Psoas muscle (tissue), 7 donors: ENCODE measurements at regions not wholly inside any gene's neighbourhood (a gene's known extent, or its start where the extent isn't known, plus 50 kb on each side); places are given as distances from the start of the nearest gene placed in this dataset.

Experiments used
- ATAC-seq, 4 donors: fragments of 200-7000 bp; cut with Tn5 transposase; one replicate each; pipeline ENCODE4 v1.9.1; 2020; ENCODE audit warnings: moderate library complexity in 3 of 4, mild to moderate bottlenecking in 2 of 4
- DNase-seq, 2 donors: peaks; one replicate each; pipeline ENCODE4 v3.0.0-alpha.2; 2020
- H3K27ac ChIP-seq: fragments of 200-600 bp; one replicate; pipeline ENCODE4 v1.8.0; 2022
- H3K27me3 ChIP-seq, 3 donors: fragments of 200-600 bp in 1 of 3; one replicate each; pipeline versions ENCODE4 v1.6.1 to v1.8.0; 2013 to 2022; ENCODE audit warnings: low read length in 2 of 3, mild to moderate bottlenecking in 2 of 3, moderate library complexity in 1 of 3; ENCODE audit not compliant: insufficient read depth in 3 of 3
- H3K36me3 ChIP-seq, 2 donors: fragments of 200-600 bp in 1 of 2; one replicate each; pipeline versions ENCODE4 v1.6.1 to v1.8.0; 2013 to 2022; ENCODE audit warnings: low read depth in 1 of 2, mild to moderate bottlenecking in 1 of 2, moderate library complexity in 1 of 2; ENCODE audit not compliant: insufficient read depth in 1 of 2
- H3K4me1 ChIP-seq: fragments of 200-600 bp; one replicate; pipeline ENCODE4 v1.8.0; 2022
- H3K4me3 ChIP-seq: fragments of 200-600 bp; one replicate; pipeline ENCODE4 v1.8.0; 2022; ENCODE audit warnings: mild to moderate bottlenecking
- H3K9me3 ChIP-seq: fragments of 200-600 bp; one replicate; pipeline ENCODE4 v1.8.0; 2022
- CTCF ChIP-seq: fragments of 200-600 bp; IDR thresholded peaks from one replicate; pipeline ENCODE4 v1.8.0; 2022; ENCODE audit warnings: antibody characterized with exemption
- WGBS, 3 donors: extraction: QIAGEN DNeasy Blood & Tissue Kit; methylation state at CpG; one replicate each; pipeline versions ENCODE4 v1.1.6 to v1.1.7; 2013; 5-methylcytosine and 5-hydroxymethylcytosine counted together
- intact Hi-C, 2 donors: fragments of 100-400 bp; cut with DNase I; formaldehyde crosslinking; loops; one replicate each; pipeline versions ENCODE4 v1.11.0 to v1.14.2; 2022
- donor health status: healthy with polysubstance abuse.
- donor health status: DM: no; HTN: no; CAD: no; lungs with moderate emphysema.
- donor health status: Bipolar disorder and iron deficiency.
- donor health status: healthy.
- donor health status: DM: yes; HTN: yes; CAD: no.
- donor health status: DM: no; HTN: no; CAD: no.
- donor health status: DM: yes; HTN: yes; CAD: no.

GRCh38 chr6:126182650-126183311 is 157.1 kb upstream of the CENPW start:
- no peaks in the 10 kb centered on the region for H3K36me3 ChIP-seq
- DNase-seq = no peak
- WGBS, 3 donors = 82 to 89% (median 86%) methylated on average over 2 of the region's 2 CpGs
- intact Hi-C loops = loop anchor here in 1 of 2 donors (10.0 kb wide), 1 partner anchor 152 kb away; no protein-coding TSS in a partner anchor
- peaks cover 3% of the 10 kb centered on the region for H3K4me1 ChIP-seq
- no peak for TF ChIP-seq CTCF
- H3K4me3 ChIP-seq = no peak overlapping the region
- H3K27ac ChIP-seq = no peak overlapping the region
- H3K27me3 ChIP-seq = no peaks in the 10 kb centered on the region
- H3K9me3 ChIP-seq = no peaks in the 10 kb centered on the region
- no peak for ATAC-seq

GRCh38 chr6:126185774-126186173 is 154.1 kb upstream of the CENPW start:
- 88 to 95% (median 88%) methylated on average over 1 of the region's 1 CpG for WGBS, 3 donors
- Histone ChIP-seq H3K36me3 (no peaks in the 10 kb centered on the region), H3K27me3 (no peaks in the 10 kb centered on the region), H3K9me3 (no peaks in the 10 kb centered on the region), H3K4me1 (no peaks in the 10 kb centered on the region), H3K4me3 (no peak overlapping the region), H3K27ac (no peak overlapping the region)
- TF ChIP-seq CTCF = no peak
- DNase-seq (no peak), ATAC-seq (no peak)
- intact Hi-C loops = loop anchor here in 1 of 2 donors (10.0 kb wide), 1 partner anchor 149 kb away; no protein-coding TSS in a partner anchor

- no peak overlapping the region for H3K4me3 ChIP-seq
Observed at GRCh38 chr6:126188279-126188909, 151.5 kb upstream of the CENPW start.

GRCh38 chr6:126195625-126196236 is 144.2 kb upstream of the CENPW start:
- no peaks in the 10 kb centered on the region for H3K36me3 ChIP-seq
- ATAC-seq (no peak), DNase-seq (no peak)
- TF ChIP-seq CTCF = no peak
- intact Hi-C loops = no loop called here
- H3K27me3 ChIP-seq = no peaks in the 10 kb centered on the region
- no peak overlapping the region for H3K4me3 ChIP-seq
- H3K27ac ChIP-seq = no peak overlapping the region
- WGBS, 3 donors = 58 to 69% (median 61%) methylated on average over 1 of the region's 1 CpG
- H3K4me1 ChIP-seq = no peaks in the 10 kb centered on the region
- no peaks in the 10 kb centered on the region for H3K9me3 ChIP-seq

More at GRCh38 chr6:126188279-126188909, 151.5 kb upstream of the CENPW start:
- Histone ChIP-seq H3K27ac (no peak overlapping the region), H3K36me3 (no peaks in the 10 kb centered on the region), H3K27me3 (no peaks in the 10 kb centered on the region), H3K4me1 (no peaks in the 10 kb centered on the region), H3K9me3 (no peaks in the 10 kb centered on the region)
- 64 to 75% (median 66%) methylated on average over 1 of the region's 1 CpG for WGBS, 3 donors
- TF ChIP-seq CTCF = no peak
- no peak for ATAC-seq
- DNase-seq = no peak
- intact Hi-C loops = loop anchor here in 1 of 2 donors (10.0 kb wide), 1 partner anchor 146 kb away; no protein-coding TSS in a partner anchor
